ENCODE measurements at regions not wholly inside any gene's neighbourhood (a gene's known extent, or its start where the extent isn't known, plus 50 kb on each side); places are given as distances from the start of the nearest gene placed in this dataset.
"Not testable (repeated sequence)": the region's sequence is repeated elsewhere in the genome, so short reads cannot be mapped to it uniquely, and the experiment has no call there.

DNA sequence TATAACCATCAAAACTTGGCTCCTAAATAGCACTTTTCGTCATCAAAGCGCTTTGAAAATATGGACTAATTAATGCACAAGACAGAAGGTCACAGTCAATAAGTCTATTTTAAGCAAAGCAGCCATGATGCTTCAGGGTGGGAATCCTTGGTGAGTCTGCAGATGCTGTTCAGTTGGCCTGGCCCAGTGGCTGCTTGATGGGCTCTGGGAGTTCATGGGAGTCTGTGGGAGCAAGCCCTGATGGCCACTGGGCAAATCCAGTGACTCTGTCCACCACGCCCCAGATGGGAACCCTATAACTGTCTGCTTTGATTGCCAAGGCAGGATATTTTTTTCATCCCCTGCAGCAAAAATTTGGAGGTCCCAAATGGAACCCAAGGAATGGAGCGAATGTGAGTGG, 95.7 kb upstream of the CTBP2 start:
- H3K27ac ChIP-seq = no peak overlapping the region
- TF ChIP-seq, protein P1, sequence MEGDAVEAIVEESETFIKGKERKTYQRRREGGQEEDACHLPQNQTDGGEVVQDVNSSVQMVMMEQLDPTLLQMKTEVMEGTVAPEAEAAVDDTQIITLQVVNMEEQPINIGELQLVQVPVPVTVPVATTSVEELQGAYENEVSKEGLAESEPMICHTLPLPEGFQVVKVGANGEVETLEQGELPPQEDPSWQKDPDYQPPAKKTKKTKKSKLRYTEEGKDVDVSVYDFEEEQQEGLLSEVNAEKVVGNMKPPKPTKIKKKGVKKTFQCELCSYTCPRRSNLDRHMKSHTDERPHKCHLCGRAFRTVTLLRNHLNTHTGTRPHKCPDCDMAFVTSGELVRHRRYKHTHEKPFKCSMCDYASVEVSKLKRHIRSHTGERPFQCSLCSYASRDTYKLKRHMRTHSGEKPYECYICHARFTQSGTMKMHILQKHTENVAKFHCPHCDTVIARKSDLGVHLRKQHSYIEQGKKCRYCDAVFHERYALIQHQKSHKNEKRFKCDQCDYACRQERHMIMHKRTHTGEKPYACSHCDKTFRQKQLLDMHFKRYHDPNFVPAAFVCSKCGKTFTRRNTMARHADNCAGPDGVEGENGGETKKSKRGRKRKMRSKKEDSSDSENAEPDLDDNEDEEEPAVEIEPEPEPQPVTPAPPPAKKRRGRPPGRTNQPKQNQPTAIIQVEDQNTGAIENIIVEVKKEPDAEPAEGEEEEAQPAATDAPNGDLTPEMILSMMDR (conservative IDR thresholded peaks at IDR 0.05) = no peak

DNA sequence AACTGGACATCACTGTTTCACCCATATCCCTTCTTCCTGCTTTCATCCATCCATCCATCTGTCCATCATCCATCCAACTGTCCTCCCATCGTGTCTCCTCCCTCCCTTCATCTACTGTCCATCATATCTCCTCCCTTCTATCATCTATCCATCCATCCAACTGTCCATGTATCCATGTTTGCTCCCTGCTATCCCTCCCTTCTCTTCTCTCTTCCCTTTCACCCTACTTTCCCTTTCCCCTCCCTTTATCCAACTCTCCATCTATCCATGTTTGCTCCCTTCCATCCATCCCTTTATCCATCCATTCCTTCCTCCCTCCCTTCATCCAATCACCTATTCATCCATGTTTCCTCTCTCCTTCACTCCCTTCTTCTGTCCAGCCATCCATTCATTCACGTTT, 92.6 kb upstream of the CTBP2 start:
- TF ChIP-seq, protein P1 (conservative IDR thresholded peaks at IDR 0.05) = no peak
- H3K27ac ChIP-seq = no peak overlapping the region

DNA sequence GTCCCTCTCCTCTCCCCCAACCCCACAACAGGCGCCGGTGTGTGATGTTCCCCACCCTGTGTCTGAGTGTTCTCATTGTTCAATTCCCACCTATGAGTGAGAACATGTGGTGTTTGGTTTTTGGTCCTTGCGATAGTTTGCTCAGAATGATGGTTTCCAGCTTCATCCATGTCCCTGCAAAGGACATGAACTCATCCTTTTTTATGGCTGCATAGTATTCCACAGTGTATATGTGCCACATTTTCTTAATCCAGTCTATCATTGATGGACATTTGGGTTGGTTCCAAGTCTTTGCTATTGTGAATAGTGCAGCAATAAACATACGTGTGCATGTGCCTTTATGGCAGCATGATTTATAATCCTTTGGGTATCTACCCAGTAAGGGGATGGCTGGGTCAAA, 90.5 kb upstream of the CTBP2 start:
- H3K27ac ChIP-seq = not testable (repeated sequence)

DNA sequence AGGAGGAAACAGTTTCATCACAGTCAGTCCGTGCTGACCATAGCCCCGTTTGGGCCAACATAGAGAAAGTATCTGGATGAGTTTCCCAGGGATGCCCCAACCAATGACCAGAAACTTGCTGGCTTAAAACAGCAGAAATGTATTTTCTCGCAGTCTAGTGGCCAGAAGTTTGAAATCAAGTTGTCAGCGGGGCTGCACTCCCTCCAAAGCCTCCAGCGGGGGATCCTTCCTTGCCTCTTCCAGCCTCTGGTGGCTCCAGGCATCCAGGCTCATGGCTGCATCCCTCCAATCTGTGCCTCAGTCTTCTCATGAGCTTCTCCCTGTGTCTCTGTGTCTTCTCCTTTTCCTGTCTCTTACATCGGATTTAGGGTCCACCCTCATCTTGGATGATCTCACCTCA, 89.6 kb upstream of the CTBP2 start:
- TF ChIP-seq, protein P1 (conservative IDR thresholded peaks at IDR 0.05) = no peak
- H3K27ac ChIP-seq = no peak overlapping the region

DNA sequence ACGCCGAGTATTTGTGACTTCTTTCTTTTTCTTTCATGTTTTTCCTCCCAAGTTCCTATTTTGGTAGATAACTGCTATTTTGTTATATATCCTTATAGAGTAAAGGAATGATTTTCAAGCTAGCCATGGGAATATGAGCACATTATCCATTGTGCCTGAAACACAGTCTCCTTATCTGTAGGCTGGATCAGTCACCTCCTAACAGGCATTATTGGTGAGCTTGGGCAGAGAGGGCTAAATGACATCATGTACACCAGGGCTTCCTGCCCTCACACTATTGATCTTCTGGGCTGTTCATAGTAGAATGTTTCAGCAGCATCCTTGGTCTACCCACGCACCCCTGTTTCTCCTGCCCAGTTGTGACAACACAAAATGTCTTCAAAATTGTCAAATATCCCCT, 88.1 kb upstream of the CTBP2 start:
- TF ChIP-seq, protein P1 (conservative IDR thresholded peaks at IDR 0.05) = no peak
- H3K27ac ChIP-seq = no peak overlapping the region

DNA sequence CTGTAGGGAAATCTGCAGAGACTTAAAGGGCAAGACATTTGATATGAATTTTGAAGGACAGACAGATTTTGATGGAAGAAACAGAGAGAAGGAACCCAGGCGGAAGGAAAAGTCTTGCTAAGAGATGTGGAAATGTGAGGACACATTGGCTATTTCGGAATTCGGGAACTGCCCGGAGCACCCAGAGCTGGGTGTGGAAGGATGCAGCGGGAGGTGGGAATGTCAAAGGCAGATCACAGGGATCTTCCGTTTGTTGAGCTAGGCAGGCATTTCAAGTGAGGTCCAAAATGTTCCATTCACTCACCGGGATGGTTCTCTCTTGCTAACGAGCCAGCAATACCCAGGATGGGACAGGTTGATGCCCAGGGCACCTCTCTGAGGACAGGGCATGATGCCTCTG, 87.2 kb upstream of the CTBP2 start:
- no peak overlapping the region for H3K27ac ChIP-seq
- TF ChIP-seq, protein P1 (conservative IDR thresholded peaks at IDR 0.05) = no peak

DNA sequence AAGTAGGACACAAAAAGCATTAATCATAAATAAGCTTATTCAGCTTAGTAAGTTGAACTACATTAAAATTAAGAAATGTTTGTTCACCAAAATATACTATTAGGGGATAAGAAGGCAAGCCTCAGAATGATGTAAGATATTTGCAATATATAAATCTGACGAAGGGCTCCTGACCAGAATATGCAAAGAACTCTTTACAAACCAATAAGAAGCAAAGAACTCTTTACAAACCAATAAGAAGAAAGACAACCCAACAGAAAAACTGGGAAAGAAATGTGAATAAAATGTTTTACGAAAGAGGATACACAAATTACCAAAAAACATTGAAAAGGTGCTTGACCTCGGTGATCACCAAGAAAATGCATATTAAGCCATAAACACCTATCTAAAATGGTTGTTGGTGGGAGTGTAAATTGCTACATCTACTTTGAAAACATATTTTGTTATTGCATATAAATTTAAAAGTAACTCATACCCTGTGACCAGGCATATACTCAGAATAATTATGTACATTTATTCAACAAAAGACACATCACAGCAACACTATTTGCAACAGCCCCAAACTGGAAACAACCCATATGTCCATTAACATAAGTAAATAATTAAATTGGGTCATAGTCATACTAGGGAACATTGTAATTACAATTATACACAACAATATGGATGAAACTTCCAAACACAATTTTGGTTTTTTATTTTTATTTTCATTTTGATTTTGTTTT, 83.3 kb upstream of the CTBP2 start:
- no peak overlapping the region for H3K27ac ChIP-seq
- TF ChIP-seq, protein P1 (conservative IDR thresholded peaks at IDR 0.05) = no peak

DNA sequence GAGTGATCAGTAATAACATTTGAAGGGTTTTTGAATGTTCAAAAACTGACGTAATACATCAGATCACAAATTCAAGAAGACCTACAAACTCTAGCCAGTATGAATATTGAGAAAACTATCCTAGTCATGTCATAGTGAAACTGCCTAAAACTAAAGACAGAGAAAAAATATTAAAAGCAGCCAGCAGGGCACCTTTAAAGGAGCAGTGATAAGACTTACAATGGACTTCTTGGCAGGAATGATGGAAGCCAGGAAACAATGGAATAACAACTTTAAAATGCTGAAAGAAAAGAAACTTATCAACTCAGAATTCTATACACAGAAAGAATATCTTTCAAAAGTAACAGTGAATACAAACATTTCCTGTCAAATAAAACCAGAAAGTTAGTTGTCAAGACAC, 78.3 kb upstream of the CTBP2 start:
- TF ChIP-seq, protein P1 (conservative IDR thresholded peaks at IDR 0.05) = no peak
- no peak overlapping the region for H3K27ac ChIP-seq

All from VCaP (cell line).